Prostate gland (tissue), 2 donors: ENCODE measurements at regions not wholly inside any gene's neighbourhood (a gene's known extent, or its start where the extent isn't known, plus 50 kb on each side); places are given as distances from the start of the nearest gene placed in this dataset.

Source experiments
- DNase-seq: peaks from one replicate; pipeline ENCODE4 v3.0.0-alpha.2; 2019; ENCODE audit warnings: low spot score
- H3K27ac ChIP-seq, 2 donors: fragments of 200-600 bp; sonication (generic); 2 replicates each; pipeline ENCODE4 v1.5.1; 2017 to 2019
- H3K27me3 ChIP-seq: fragments of 200-600 bp; sonication (generic); replicated peaks from 2 replicates; pipeline ENCODE4 v1.5.1; 2019; ENCODE audit not compliant: insufficient read depth
- H3K36me3 ChIP-seq, 2 donors: fragments of 200-600 bp; sonication (generic); 1 replicate in 1 of 2; 2 replicates in 1 of 2; pipeline versions ENCODE4 v1.5.1 to v1.8.1; 2017 to 2019
- H3K4me1 ChIP-seq: fragments of 200-600 bp; sonication (generic); replicated peaks from 2 replicates; pipeline ENCODE4 v1.5.1; 2019
- H3K4me3 ChIP-seq, 2 donors: fragments of 200-600 bp; sonication (generic); 2 replicates each; pipeline ENCODE4 v1.5.1; 2017 to 2019
- H3K9me3 ChIP-seq: fragments of 200-600 bp; sonication (generic); 2 replicates; pipeline ENCODE4 v1.5.1; 2017
- POLR2A ChIP-seq: fragments of 450-650 bp; IDR thresholded peaks from one replicate; pipeline ENCODE4 v1.6.1; 2016; ENCODE audit warnings: antibody characterized with exemption, mild to moderate bottlenecking
- POLR2AphosphoS5 ChIP-seq: sonication (generic); formaldehyde crosslinking; IDR thresholded peaks from one replicate; pipeline ENCODE4 v1.6.1; 2017; ENCODE audit warnings: antibody characterized with exemption
- WGBS: methylation state at CpG from one replicate; pipeline ENCODE4 v1.1.5; 2018; 5-methylcytosine and 5-hydroxymethylcytosine counted together
- intact Hi-C: fragments of 100-400 bp; cut with DNase I; formaldehyde crosslinking; loops from one replicate; pipeline ENCODE4 v1.14.2; 2022
- TF ChIP-seq, protein P1 (sequence below), 4 experiments: fragments of 200-600 bp in 2 of 4; fragments of 450-650 bp in 2 of 4; sonication (generic) in 2 of 4; IDR thresholded peaks; 1 replicate in 3 of 4; 2 replicates in 1 of 4; pipeline ENCODE4 v1.5.1; 2016 to 2019; ENCODE audit warnings: antibody characterized with exemption in 4 of 4, mild to moderate bottlenecking in 2 of 4, moderate library complexity in 2 of 4

DNA sequence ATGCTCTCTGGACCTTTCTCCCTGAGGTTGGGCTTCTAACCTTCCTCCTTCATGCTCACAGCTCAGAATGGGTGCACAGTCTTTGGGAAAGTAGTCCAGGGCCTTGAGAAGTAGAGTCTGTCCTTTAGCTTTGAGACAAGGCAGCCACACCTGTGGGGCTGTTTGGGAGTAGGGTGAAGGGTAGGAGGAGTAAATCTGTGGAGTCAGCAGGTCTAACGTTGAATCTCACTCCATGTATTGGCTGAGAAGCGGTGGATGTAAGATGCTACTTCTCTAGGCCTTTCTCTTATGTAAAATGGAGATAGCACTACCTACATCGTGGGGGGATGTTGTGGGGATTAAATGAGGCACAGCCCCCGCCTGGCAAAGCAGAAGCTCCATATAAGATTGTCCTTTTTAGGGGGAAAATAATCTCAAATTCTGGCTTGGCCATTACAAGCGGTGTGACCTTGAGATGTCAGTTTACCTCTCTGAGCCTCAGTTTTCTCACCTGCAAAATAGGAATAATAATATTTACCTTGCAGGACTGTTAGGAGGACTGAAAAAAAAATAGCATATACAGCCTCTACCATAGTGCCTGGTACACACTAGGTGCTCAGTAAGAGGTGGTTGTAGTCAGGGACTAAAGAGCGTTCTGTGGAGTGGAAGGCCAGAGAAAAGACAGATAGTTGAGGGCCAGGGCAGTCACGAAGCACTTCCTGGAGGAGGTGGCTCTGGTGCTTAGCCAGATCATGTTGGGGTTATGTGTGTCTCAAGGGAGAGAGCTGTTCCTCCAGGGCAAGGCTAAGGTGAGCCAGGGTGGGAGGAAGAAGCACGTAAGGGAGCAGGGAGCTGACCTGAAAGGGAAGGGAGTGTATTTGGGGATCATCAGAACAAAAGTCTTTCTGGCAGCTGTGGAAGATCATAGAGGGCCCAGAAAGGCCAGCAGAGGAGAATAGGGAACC lies 82.8 kb upstream of the MRPS22 start:
- no peaks in the 10 kb centered on the region for H3K27me3 ChIP-seq
- H3K9me3 ChIP-seq, result no peaks in the 10 kb centered on the region
- H3K4me1 ChIP-seq, result no peaks in the 10 kb centered on the region
- 91% methylated on average over 8 of the region's 8 CpGs for WGBS
- H3K27ac ChIP-seq, result no peak overlapping the region
- no peaks in the 10 kb centered on the region for H3K36me3 ChIP-seq
- no peak for DNase-seq
- TF ChIP-seq, protein P1, sequence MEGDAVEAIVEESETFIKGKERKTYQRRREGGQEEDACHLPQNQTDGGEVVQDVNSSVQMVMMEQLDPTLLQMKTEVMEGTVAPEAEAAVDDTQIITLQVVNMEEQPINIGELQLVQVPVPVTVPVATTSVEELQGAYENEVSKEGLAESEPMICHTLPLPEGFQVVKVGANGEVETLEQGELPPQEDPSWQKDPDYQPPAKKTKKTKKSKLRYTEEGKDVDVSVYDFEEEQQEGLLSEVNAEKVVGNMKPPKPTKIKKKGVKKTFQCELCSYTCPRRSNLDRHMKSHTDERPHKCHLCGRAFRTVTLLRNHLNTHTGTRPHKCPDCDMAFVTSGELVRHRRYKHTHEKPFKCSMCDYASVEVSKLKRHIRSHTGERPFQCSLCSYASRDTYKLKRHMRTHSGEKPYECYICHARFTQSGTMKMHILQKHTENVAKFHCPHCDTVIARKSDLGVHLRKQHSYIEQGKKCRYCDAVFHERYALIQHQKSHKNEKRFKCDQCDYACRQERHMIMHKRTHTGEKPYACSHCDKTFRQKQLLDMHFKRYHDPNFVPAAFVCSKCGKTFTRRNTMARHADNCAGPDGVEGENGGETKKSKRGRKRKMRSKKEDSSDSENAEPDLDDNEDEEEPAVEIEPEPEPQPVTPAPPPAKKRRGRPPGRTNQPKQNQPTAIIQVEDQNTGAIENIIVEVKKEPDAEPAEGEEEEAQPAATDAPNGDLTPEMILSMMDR (IDR thresholded peaks at IDR 0.05), result no peak
- TF ChIP-seq POLR2AphosphoS5 (no peak), POLR2A (no peak)
- intact Hi-C loops, result no loop called here
- no peak overlapping the region for H3K4me3 ChIP-seq

DNA sequence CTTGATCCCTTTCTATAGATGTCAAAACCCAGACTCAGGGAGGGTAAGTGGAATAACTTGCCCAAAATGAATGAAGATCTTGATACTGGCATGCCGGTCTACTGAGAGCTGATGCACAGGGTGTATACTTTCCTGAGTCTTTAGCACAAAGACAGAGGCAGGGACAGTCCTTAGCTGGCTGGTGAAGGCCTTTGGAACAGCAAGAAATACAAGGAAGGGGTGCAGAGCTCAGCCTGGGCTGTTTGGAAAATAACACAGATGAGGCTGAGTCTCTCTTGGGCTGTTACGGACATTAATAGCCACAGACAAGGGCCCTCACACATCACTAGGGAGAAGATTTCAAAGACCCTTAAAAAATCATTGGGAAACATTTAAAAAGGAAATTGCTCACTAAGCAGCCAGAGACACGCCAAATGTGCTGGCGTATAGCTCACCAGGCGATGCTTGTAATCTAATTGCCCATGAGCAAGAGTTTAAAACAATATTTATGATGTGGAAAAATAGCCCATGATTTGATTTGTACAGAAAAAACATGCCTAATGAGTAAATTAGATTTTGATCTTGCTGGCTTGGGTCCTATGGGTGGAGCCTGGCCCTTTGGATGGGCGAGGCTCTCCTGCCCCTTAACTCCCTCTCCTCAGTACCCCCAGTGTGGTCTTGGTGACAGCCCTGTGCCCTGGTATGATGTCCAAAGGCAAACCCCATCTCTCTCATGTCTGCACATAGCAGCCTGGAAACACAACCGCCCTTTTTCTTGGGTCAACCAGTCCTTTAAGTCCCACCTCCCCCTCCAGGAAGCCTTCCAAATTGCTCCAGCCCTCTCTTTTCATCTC lies 81.8 kb upstream of the MRPS22 start:
- Histone ChIP-seq H3K4me3 (no peak overlapping the region), H3K27ac (no peak overlapping the region), H3K36me3 (no peaks in the 10 kb centered on the region), H3K27me3 (no peaks in the 10 kb centered on the region), H3K4me1 (no peaks in the 10 kb centered on the region), H3K9me3 (no peaks in the 10 kb centered on the region)
- intact Hi-C loops, result no loop called here
- DNase-seq, result no peak
- TF ChIP-seq, protein P1 (IDR thresholded peaks at IDR 0.05), result no peak
- TF ChIP-seq POLR2AphosphoS5 (no peak), POLR2A (no peak)
- 86% methylated on average over 7 of the region's 7 CpGs for WGBS

DNA sequence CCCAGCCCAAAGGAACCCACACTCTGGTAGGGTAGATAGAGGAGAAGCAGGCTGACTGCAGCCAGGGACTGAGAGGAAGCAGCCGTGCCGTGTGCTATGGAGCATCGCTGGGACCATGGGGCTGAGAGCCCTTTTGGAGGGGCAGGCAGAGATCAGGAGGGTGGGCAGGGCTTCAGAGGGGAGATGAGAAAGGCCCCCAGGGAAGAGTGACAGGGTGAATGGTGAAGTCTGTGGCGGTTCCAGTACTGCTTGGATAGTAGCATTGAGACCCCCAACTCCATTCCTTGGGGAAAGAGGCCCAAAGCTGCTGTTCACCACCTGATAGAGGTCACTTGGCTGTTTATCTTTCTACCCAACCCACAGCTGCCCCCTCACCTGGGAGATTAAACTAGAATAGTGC lies 80.0 kb upstream of the MRPS22 start:
- Histone ChIP-seq H3K27me3 (no peaks in the 10 kb centered on the region), H3K4me3 (no peak overlapping the region), H3K9me3 (no peaks in the 10 kb centered on the region), H3K27ac (no peak overlapping the region), H3K4me1 (no peaks in the 10 kb centered on the region), H3K36me3 (no peaks in the 10 kb centered on the region)
- DNase-seq, result no peak
- 90% methylated on average over 4 of the region's 4 CpGs for WGBS
- intact Hi-C loops, result no loop called here
- TF ChIP-seq POLR2AphosphoS5 (no peak), POLR2A (no peak)
- TF ChIP-seq, protein P1 (IDR thresholded peaks at IDR 0.05), result no peak

DNA sequence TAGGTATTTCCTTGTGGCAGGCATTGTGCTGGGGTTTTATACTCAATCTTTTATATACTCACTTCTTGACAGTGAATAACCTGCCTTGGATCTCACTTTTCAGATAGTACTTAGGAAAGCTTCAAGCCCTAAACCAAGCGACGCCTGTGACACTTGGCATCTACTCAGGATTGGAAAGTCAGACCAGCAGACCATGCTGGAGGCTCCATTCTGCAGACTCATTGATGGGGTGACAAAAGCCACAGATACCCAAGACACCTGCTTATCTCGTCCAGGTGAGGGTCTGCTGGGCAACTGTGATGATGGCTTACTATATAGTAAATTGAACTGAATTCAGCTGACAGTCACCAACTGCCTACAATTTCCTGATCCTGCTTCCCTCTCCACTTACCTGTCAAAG lies 79.4 kb upstream of the MRPS22 start:
- no peak for DNase-seq
- Histone ChIP-seq H3K9me3 (no peaks in the 10 kb centered on the region), H3K36me3 (no peaks in the 10 kb centered on the region), H3K27me3 (no peaks in the 10 kb centered on the region), H3K4me1 (no peaks in the 10 kb centered on the region), H3K4me3 (no peak overlapping the region), H3K27ac (no peak overlapping the region)
- TF ChIP-seq POLR2A, result no peak
- TF ChIP-seq, protein P1 (IDR thresholded peaks at IDR 0.05), result no peak
- no peak for TF ChIP-seq POLR2AphosphoS5
- WGBS, result 86% methylated on average over 3 of the region's 3 CpGs
- intact Hi-C loops, result no loop called here
